MCF 10A (cell line): ENCODE measurements at regions not wholly inside any gene's neighbourhood (a gene's known extent, or its start where the extent isn't known, plus 50 kb on each side); places are given as distances from the start of the nearest gene placed in this dataset.

ENCODE experiments used
- BruUV-seq: library from RNA; stranded (reverse); fragments of 400-500 nt; replicated peaks from 2 replicates; lab custom pipeline; 2021; lab: Mats Ljungman, UMichigan
- CTCF ChIA-PET: fragments of 300-600 bp; sonication (Branson Sonifier 250); formaldehyde crosslinking; extraction: SDS; loops from one replicate; lab custom pipeline; 2021; ENCODE audit warnings: antibody characterized with exemption, inconsistent platforms; lab: Yijun Ruan, JAX
- POLR2A ChIA-PET: fragments of 300-600, 350-650 bp; sonication (Branson Sonifier 250); formaldehyde crosslinking; extraction: SDS; loops from one replicate; lab custom pipeline; 2020; ENCODE audit warnings: antibody characterized with exemption, inconsistent platforms; lab: Yijun Ruan, JAX
- DNase-seq: peaks from one replicate; pipeline ENCODE4 v3.0.0-alpha.2; 2018; ENCODE audit not compliant: unreplicated experiment
- H3K27ac Mint-ChIP-seq: one replicate; pipeline ENCODE4 v1.8.0; 2022; ENCODE audit warnings: mild to moderate bottlenecking, low read depth, mixed read lengths; ENCODE audit not compliant: unreplicated experiment
- H3K27me3 Mint-ChIP-seq: one replicate; pipeline ENCODE4 v1.8.0; 2022; ENCODE audit warnings: mixed read lengths; ENCODE audit not compliant: insufficient read depth, unreplicated experiment
- H3K36me3 Mint-ChIP-seq: one replicate; pipeline ENCODE4 v1.8.0; 2022; ENCODE audit warnings: mild to moderate bottlenecking, moderate library complexity, mixed read lengths; ENCODE audit not compliant: insufficient read depth, unreplicated experiment
- H3K4me1 Mint-ChIP-seq: one replicate; pipeline ENCODE4 v1.8.0; 2022; ENCODE audit warnings: mixed read lengths; ENCODE audit not compliant: insufficient read depth, unreplicated experiment
- H3K4me3 Mint-ChIP-seq: one replicate; pipeline ENCODE4 v1.8.0; 2022; ENCODE audit warnings: mild to moderate bottlenecking, moderate library complexity, mixed read lengths; ENCODE audit not compliant: unreplicated experiment
- H3K9me3 Mint-ChIP-seq: one replicate; pipeline ENCODE4 v1.8.0; 2022; ENCODE audit warnings: mixed read lengths; ENCODE audit not compliant: unreplicated experiment
- intact Hi-C: fragments of 100-400 bp; cut with micrococcal nuclease; formaldehyde crosslinking; loops from 2 replicates; pipeline ENCODE4 v1.14.1; 2022
- TF ChIP-seq, protein P1 (sequence below): fragments of 200-600 bp; IDR thresholded peaks from one replicate; pipeline ENCODE4 v1.8.0; 2022; ENCODE audit warnings: antibody characterized with exemption, mild to moderate bottlenecking; ENCODE audit not compliant: unreplicated experiment

DNA sequence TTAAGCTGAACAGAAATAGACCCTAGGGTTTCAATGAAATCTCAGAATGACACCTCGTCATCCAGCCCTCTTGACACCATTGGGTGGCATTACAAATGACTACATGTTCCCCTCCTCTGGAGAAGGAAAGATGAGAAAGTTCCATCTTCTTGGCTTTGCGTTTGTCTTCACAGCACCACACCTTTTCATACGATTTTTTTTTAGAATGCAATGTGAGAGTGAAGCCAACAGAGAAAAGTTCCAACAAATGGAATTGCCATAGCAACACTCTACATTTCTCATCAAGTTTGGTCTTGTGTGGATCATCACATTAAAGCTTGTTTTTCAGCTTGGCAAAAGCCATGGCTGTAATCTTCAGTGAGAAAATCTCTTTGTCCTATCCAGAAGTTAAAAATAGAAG, 183.4 kb upstream of the SNX7 start:
- intact Hi-C loops = no loop called here
- POLR2A ChIA-PET = interaction anchor here (0.8 kb wide), 1 partner anchor 187 kb away, joined by 3 read pairs; no protein-coding TSS in a partner anchor
- DNase-seq = no peak
- Mint-ChIP-seq H3K27ac (no peak overlapping the region), H3K4me3 (no peak overlapping the region), H3K27me3 (no peaks in the 10 kb centered on the region), H3K9me3 (no peaks in the 10 kb centered on the region), H3K36me3 (no peaks in the 10 kb centered on the region), H3K4me1 (no peaks in the 10 kb centered on the region)
- TF ChIP-seq, protein P1, sequence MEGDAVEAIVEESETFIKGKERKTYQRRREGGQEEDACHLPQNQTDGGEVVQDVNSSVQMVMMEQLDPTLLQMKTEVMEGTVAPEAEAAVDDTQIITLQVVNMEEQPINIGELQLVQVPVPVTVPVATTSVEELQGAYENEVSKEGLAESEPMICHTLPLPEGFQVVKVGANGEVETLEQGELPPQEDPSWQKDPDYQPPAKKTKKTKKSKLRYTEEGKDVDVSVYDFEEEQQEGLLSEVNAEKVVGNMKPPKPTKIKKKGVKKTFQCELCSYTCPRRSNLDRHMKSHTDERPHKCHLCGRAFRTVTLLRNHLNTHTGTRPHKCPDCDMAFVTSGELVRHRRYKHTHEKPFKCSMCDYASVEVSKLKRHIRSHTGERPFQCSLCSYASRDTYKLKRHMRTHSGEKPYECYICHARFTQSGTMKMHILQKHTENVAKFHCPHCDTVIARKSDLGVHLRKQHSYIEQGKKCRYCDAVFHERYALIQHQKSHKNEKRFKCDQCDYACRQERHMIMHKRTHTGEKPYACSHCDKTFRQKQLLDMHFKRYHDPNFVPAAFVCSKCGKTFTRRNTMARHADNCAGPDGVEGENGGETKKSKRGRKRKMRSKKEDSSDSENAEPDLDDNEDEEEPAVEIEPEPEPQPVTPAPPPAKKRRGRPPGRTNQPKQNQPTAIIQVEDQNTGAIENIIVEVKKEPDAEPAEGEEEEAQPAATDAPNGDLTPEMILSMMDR = no peak
- CTCF ChIA-PET = no interaction called here
- BruUV-seq = no TSS peak

DNA sequence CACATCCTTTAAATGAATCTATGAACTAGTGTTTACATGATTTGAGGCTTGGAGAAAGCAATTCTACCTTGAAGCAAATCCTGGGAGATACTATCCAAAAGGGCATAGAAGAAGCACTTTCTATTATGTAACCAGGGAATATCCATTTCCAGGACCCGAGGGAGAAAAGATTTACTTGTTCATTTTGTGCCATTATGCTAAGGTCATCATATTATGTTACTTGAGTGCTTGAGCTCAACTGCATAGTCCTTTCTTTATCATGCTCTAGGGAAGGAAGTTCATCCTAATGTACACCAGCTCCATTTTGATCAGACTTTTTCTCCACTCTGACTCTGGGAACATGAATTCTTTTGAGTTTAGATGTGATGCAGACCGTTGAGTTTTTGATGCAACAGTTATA, 188.6 kb upstream of the SNX7 start:
- ChIA-PET POLR2A (interaction anchor here (0.9 kb wide), 1 partner anchor 552 kb away, joined by 4 read pairs; the partner anchor contains the start of gene DPYD), CTCF (interaction anchor here (1.0 kb wide), 1 partner anchor 9 kb away, joined by 3 read pairs; no protein-coding TSS in a partner anchor)
- intact Hi-C loops = no loop called here
- H3K4me1 Mint-ChIP-seq = no peaks in the 10 kb centered on the region
- TF ChIP-seq, protein P1 = no peak
- H3K4me3 Mint-ChIP-seq = no peak overlapping the region
- H3K9me3 Mint-ChIP-seq = no peaks in the 10 kb centered on the region
- H3K27ac Mint-ChIP-seq = no peak overlapping the region
- DNase-seq = no peak
- H3K27me3 Mint-ChIP-seq = no peaks in the 10 kb centered on the region
- no peaks in the 10 kb centered on the region for H3K36me3 Mint-ChIP-seq
- no TSS peak for BruUV-seq

DNA sequence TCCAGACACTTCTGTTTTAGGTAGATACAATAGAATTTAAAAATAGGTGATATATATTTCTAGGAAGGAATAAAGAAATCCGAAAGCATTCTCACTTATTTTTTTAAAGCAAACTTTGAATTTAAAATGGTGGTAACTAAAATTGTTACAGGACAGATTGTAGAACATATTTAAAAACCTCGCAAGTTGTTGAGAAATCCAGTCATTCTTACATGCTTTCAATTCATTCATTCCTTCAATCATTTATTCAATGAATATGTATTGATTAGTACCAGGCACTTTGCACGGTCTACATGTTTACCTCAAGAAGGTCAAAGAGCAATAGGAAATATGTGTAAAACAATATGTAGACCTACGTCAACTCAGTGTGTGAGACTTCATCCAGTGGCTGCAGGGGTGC, 189.9 kb upstream of the SNX7 start:
- no peak for DNase-seq
- H3K9me3 Mint-ChIP-seq = no peaks in the 10 kb centered on the region

DNA sequence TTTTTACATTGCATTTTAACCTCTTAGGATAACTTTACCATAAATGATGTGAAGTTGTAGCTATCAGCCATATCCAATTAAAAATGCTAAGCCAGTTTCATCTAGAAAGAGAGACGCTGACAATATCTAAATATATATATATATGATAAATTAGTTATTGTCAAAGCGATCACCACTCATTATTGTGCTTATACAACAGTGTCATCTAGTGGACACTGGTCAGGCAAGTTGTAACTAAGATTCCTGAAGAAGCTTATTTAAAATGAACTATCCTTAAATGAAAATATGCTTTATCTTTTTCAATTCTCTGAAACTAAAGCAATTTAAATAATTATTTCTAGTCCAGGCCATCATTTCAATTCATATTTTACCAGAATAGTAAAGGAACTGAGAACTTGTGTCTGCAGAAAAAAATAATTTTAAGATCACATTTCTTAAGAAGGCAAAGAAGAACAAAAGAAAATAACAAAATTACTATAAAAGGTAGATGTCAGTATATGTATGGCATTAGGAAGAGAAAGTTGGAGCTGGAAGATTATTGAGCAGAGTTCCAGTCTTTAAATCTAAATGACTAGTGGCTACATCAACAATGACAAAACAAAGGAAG, 193.3 kb upstream of the SNX7 start:
- intact Hi-C loops = loop anchor here (1.0 to 5.0 kb wide), 7 partner anchors 146 to 1502 kb away; partner anchors contain the start of gene DPYD
- TF ChIP-seq, protein P1 = peak; percentile 89
- H3K4me1 Mint-ChIP-seq = peaks cover 29% of the 10 kb centered on the region
- peak; percentile 67 for DNase-seq
- no peak overlapping the region for H3K4me3 Mint-ChIP-seq
- no peaks in the 10 kb centered on the region for H3K9me3 Mint-ChIP-seq
- no peak overlapping the region for H3K27ac Mint-ChIP-seq
- BruUV-seq = no TSS peak
- H3K27me3 Mint-ChIP-seq = no peaks in the 10 kb centered on the region
- CTCF ChIA-PET = interaction anchor here (0.6 to 2.5 kb wide), 26 partner anchors 8 to 1688 kb away, joined by 3 to 10 read pairs (median 4); partner anchors contain the start of gene DPYD
- H3K36me3 Mint-ChIP-seq = no peaks in the 10 kb centered on the region
- POLR2A ChIA-PET = interaction anchor here (0.5 to 1.4 kb wide), 4 partner anchors 339 to 934 kb away, joined by 3 read pairs; partner anchors contain the start of gene DPYD

More for the DNA sequence above, 189.9 kb upstream of the SNX7 start:
- Mint-ChIP-seq H3K27me3 (no peaks in the 10 kb centered on the region), H3K4me3 (no peak overlapping the region), H3K27ac (no peak overlapping the region), H3K36me3 (no peaks in the 10 kb centered on the region), H3K4me1 (peaks cover 12% of the 10 kb centered on the region)
- intact Hi-C loops = no loop called here
- TF ChIP-seq, protein P1 = no peak
- BruUV-seq = no TSS peak
- POLR2A ChIA-PET = no interaction called here
- CTCF ChIA-PET = no interaction called here
